DMS53 (cell line): ENCODE measurements at regions not wholly inside any gene's neighbourhood (a gene's known extent, or its start where the extent isn't known, plus 50 kb on each side); places are given as distances from the start of the nearest gene placed in this dataset.

ENCODE experiments used
- DNase-seq: peaks from one replicate; lab custom pipeline; 2025; lab: John Stamatoyannopoulos, UW

DNA sequence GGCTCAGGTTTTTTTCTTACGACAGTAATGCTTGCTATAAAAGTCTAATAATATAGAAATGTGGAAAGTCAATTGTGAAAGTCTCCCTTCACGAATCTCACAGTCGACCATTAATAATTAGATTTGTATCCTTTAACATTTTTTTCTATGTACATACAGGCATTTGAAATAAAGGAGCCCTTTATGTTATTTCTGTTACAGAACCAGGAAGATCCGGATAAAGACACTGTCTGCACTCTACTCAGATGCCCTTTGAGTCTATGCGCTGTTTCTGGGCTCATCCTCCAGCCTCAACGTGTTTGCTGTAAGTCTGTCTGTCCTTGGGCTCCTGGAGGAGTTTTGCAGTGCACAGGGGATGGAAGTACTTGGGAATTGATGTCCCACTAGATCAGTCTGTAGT lies 212.2 kb upstream of the ATP2B1 start:
- no peak for DNase-seq

DNA sequence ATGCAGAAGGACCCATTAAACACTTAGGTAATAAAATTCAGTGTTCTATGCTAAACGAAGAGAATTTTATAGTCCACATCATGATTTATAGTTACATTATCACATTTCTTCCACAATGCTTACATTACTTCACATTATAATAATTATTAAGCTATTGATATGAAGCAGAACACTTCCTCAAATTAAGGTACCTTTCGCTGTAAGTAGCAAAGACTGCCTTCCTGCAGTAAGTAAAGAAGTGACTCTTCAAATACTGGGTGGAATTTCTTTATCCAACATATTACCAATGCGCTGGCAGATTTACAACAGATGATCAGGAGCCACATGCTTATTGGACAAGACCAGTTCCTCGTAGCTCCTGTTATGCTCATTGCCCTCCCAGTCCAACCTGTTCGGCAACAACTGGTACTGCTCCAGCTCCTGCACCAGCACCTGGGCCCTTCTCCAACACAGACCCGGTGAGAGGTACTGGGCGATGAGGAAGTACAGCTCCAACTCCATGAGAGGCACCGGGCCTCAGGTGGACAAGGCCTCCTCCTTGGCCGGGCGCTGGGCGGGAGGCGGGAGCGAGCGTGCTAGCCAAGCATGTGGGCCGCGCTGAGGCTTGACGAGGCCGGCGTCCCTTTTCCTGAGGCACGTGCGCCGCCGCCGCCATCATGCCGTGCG lies 210.7 kb upstream of the ATP2B1 start:
- peak; percentile 100 for DNase-seq

DNA sequence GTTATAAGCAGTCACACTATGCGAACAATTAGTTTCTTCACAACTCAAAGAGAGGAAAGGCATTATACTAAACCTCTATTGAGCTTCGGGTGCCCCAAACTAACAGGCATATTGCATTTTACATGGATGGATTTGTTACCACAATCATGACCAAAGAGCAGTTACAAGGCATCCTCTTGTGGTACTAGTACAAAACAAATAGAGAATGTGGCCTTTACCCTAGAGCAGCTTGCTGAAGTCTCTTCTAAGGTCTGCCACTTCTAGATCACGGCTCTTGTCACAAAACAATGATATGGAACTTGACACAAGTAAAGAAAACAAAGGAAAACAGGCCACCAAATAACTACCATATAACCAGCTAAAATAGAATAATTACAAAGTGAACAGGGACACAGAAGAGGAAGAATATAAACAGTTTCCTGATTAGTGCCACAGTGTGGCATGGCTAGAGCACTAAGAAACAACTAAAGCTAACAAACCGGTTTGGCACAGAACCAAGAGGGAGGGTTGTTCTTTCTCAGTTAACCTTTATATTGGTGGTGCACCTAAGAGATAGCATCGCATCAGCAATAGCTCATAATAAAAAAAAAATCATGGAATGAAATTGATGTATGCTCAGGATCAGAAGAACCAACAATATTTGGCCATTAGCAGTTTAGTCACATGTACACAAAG lies 209.7 kb upstream of the ATP2B1 start:
- peak; percentile 94 for DNase-seq

DNA sequence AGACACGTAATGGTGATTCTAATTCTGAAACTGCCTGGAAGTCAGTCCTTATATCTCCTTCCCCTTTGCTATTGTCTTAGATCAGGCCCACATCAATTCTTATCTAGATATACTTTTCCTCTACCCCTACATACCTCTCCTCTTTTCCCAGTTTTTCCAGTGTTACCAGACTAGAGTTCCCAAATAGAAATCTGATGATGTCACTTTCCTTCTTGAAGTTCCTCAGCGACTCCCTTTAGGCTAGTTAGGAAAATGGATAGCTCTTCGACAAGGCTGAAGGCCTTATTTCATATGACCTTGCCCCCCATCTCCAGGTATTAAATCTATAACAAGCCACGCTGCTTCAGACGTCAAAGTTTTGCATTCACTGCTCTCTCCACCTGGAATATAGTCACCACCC lies 201.1 kb upstream of the ATP2B1 start:
- DNase-seq: no peak

DNA sequence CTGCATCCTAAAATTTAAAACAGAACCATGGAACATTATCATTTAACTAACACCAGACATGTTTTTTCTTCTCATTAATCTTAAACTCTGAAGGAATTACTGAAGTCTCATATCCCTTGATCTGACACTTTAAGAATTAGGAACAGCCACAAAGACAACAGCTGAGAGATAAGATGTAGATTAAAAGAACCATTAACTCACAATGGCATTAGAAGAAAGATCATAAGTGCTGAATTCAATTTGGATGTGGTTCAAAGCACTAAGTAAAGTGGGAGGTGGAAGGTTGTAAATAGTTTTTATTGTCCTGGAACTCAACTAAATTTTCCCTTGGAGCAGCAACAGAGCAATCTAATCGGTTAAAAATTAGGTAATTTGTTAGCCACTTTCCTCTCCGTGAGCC lies 199.0 kb upstream of the ATP2B1 start:
- no peak for DNase-seq

DNA sequence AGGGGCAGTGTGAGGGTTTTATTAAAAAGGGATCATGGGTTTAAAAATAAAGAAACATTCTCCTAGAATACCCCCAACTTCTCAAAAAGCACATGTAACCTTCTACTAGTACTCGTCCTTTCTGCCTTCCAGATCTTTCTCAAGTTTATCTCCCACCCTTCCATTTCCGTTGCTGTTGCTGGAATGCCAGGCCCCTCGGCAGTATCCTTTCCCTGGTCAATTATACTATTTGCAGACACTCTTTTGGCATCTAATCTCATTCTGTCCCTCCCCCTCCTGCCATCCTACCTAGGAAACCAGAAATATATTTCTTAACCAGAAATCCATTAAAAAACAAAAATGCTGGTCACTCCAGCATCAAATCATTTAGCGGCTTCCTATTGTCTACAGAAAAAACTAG lies 198.2 kb upstream of the ATP2B1 start:
- no peak for DNase-seq

DNA sequence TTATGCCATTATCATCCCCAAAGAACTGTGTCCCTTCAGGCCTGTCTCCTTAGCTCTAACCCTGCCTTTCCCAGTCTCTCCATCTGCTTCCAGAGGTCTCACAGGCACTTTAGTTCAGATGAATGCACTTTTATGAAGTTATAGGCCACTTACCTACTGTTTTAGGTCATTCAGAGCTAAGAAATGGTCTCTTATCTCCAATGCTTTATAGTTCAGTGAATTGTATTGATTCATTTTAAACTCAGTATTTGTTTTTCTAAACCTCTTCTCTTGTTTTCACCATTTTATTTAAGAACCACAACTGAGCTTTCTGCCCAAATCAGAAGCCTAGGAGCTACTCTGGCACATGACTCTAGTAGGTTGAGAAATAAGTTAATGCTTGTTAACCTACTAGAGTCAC lies 197.5 kb upstream of the ATP2B1 start:
- no peak for DNase-seq

DNA sequence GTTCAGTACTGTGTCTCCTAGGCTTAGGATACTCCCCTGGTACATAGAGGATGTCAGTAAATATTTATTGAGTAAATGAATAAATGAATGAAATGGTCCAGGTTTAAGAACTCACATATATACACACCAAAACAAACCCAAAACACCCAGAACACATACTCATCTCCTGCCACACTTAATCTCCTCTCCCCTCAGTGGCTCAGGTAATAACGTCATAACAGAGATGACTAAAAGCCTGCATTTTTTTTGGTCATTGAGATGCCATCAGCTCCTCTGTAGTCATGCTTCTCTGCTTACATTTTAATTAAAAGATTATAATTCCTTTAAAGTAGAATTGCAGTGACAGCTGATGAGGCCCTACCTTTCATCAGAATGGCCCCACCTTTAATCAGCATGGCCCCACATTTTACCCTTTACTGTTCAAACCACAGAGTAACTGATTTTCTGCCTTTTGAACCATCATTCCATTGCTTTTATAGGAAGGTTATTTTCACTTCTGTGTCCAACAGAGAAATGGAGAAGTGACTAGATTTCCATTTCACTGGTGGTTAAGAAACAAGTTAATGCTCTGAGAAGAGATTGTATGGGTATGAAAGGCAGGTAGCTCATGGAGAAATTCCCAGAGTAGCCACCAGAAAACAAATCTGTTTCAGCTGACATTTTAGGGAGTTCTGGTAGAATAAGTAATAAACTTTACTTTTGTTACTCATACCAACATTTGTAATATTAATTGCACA lies 193.4 kb upstream of the ATP2B1 start:
- no peak for DNase-seq

DNA sequence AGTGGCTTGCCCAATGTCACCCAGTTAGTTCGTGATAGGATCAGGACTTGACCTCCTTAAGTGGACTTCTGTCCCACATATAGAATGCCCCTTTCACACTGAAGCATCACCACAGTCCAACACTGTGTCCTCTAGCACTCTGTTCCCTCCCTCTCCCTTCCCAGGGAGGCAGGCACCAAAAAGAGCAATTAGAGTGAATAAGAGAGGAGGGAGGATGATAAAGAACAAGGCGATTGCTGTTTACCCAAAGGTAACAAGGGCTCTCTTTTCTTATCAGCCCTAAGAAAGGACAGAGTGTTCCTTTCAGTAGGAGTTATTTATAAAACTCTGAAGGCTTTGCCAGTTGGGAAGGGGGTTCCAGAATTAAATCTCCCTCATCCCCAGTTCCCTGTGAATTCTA lies 192.7 kb upstream of the ATP2B1 start:
- no peak for DNase-seq

DNA sequence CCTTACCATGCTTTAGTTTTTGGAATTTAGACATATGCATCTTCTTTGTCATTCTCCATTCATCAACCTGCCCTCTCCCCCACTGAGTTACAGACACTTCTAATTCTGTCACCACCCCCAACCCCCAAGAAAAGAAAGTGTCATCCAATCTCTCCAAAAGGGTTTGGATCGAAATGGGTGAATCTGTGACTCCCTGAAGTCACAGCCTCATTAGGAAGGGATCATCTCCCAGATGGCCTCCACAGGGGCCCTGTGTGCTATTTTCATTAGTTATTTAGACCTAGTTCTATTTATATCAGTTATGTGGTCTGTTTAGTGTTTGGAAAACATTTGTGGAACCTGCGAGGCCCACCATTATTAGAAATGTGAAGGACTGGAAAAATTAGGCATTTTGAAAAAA lies 191.0 kb upstream of the ATP2B1 start:
- DNase-seq: no peak

DNA sequence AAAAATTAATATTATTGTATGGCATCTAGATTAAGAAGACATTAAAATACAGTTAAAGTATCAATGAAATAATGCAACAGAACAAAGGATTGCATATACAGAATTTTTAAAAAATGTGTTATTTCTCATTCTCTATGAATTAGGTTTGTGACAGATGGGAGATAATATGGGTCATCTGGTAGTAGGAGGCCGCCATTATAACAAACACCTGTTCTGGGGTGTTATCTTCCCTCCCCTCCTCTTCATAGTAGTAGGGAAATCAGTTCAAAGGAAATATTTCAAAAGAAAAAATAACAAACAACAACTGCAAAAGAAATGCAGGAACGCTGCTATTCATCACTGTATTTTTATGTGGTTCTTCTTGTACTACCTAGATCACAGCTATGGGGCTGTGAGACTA lies 187.0 kb upstream of the ATP2B1 start:
- DNase-seq: no peak

DNA sequence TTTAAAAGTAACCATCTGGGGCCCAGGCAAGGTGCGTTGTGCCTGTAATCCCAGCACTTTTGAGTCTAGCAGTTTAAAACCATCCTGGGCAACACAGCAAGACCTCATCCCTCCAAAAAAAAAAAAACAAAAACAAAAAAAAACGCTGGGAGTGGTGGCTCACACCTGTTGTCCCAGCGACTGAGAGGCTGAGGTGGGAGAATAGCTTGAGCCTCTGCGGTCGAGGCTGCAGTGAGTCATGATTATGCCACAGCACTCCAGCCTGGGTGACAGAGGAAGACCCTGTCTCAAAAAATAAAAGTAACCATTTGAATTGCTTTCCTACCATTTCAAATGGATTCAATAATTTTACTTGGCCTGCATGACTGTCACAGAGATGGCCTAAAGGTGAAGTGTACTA lies 186.5 kb upstream of the ATP2B1 start:
- no peak for DNase-seq

DNA sequence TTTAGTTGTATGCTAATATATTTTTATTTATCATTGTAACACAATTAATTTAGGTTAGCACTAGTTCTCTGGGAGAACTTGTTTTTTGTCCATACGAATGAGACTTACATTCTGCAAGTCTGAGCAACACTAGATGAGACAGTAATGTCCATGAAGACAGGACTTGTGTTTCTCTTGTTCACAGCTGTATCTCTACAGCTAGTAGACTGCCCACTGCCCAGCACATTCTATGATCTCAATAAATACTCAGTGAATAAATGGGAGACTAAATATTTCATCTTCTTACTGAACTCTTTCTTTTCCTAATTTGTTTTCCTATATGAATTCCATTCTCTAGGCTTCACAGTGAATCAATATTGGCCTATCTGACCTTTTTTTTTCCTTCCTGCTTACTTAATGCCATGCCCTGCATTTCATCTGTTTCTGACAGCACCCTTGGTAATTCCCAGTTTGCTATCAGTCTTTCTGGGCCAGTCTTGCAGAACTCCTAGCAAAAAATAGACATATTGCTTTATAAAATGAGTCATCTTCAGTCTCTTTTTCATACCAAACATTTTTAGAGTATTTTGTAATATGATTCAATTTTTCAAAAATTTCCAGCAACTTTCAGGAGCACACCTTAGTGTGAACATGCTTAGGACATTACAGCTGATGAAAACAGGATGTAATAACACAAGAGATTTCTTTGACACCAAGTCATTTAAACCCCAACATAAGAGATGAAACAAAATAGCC lies 185.5 kb upstream of the ATP2B1 start:
- no peak for DNase-seq

DNA sequence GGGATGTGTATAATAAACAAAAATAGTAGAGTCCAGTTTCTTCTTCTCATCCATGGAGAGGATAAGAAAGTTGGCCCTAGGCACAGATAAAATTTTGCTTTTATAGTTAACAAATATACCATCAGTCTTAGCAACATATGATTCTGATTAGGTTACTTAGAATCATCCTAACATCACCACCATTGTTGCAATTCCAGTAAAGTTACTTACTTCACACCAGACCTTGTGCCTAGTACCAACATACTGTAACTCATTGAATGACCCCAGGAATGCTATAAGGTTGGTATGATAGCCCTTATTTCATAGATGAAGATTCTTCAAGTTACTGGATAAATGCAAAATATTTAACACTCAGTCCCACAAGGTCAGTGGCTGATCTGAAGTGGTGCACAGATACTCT lies 183.8 kb upstream of the ATP2B1 start:
- DNase-seq: no peak

DNA sequence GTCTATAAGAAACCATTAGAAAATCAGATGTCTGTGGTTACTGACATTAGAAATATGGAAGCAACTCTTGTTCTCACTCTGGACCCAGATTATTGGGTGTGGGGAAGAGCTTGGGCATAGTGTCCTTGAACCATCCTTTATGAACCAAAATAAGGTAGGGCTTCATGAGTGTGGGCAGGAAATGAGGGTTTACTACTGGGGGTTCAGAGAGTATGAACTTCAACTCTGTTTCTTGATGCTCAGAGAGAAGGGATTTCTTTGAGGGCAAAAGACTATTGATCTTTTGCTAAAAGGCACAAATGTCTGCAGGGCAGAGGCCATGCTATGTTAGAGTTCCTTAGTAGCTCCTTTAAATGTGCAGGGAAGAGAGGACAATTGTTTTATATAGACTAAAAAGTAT lies 183.3 kb upstream of the ATP2B1 start:
- no peak for DNase-seq

DNA sequence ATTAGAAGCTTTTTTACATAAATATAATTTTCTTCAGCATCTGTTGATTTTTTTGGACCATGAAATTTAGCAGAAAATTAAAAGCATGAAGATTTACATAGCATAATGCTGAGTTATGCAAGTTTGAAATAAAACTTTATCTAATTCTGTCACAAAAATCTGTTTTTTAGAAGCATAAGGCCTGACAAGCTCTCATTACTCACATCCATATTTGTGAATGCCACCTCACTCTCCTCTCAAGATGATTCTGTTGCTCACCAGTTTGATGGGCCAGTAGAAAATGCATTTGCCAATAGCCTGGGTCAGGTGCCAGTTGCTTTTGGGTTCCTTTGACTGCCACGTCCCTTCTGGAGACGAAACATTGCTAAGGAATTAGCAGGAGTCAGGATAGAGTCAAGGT lies 181.5 kb upstream of the ATP2B1 start:
- no peak for DNase-seq

DNA sequence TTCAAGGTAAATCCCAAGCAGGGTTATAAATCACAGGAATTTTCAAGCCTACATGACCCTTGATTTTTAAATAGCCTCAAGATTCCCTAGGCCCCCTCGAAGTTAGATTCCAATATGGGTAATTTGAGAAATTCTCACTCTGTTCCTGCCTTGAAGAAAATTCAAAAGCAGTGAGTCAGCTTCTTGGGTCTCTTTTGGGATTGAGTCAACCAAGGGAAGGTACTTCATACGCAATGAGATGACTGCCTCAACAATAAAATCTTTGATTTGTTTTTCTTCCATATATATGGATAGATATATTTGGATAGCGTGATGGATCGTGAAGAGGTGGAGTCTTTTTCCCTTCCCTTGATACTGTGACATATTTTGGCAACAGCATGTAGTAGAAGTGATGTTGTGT lies 180.4 kb upstream of the ATP2B1 start:
- DNase-seq: no peak

DNA sequence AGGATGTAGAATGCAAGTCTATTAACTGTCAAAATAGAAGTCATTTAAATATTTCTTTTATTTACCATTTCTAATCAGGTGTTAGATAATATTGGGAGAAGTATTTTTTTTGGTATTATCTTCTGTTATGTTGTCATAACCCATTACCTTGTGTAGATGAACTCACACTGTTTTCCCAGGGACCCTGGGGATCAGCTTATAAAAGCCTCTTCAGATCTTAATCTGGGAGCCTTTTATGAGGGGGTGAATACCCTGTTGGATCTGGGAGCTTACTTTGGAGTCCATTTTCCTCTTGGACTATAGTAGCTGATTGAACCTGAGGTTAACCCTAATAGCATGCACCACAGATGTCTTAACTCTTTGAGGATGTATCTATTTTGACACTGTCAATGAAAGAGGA lies 176.3 kb upstream of the ATP2B1 start:
- DNase-seq: no peak

DNA sequence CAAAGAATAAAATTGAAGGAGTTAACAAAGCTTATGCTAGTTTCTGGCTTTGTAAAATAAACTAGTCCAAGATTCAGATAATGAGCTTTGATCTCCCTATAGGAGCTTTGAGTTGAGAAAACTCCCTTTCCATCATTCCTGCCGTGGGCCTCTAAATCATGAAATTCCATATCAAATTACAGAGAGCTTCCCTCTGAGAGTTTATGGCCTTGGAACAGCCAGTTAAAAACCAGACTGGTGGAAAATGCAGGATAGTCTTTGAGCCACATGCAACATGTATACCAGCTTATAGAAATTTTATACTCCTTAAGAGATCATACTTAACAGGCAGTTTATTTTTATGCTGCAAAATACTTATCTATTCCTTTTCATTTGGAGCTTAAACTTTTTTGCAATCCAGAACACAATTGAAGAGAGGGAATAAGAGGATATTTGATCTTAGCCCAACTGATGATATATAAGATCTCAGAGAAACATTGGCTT lies 175.8 kb upstream of the ATP2B1 start:
- DNase-seq: no peak

DNA sequence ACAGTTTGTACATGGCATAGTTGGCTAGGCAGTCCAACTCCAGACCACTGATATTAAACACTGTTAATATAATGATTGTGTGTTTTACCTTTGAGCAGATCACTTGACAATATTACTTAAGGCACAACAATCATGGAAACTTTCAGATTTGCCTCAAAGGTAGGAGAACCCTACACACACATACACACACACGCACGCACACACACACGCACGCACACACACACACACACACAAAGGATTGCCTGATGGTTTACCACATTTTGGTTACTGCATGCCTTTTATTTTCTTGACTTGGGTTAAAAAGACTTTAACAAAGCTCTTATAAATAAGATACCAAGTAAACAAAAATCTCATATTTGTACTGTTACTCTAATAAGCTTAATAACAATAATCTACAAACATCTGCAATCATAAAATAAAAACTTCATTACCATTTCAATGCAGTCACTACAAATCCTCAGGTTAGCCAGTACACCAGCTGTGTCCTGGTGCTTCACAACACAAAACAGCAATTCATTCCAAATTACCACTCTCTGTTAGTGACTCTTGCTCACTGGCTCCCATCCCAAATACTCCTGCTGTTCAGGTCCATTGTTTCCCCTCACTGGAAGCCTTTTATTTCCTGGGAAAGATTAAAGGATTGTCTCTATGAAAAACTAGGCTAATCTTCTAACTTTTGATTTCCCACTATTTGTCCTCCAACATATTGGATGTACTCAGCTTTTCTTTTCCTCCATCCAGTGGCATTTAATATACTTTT lies 175.2 kb upstream of the ATP2B1 start:
- DNase-seq: no peak

DNA sequence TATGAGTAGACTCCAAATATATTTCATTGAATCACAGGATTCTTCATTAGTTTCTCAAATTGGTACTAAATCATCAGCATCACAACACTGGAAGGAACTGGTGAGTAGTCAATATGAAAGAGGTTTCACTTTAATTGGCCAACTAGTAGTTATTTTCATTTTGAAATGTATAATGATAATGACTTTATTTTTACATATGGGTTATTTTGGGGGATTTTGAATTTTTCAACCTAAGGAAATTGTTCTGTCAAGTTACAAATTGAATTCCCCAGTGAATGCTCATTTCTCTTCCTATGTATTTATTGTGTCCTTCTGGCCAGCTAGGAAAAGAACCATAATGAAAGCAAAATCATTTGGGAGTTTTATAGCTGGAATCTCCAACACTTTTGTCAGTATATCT lies 174.2 kb upstream of the ATP2B1 start:
- DNase-seq: no peak

DNA sequence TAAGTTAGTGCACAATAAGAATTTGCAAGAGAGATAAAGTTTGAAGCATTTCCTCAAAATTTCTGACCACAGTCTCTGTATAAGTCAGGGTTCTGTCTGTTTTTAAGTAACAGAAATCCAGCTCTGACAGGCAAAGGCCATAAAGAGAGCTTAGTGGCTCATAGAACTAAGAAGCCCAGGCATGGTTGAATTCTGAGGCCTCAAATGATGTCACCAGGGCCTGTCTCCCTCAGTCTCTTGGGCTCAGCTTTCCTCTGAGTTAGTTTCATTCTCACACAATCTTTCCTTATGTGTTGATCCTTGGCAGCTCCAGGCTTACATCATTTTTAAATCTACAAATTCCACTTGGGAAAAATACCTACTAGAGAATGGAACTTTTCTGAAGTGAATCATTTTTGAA lies 173.4 kb upstream of the ATP2B1 start:
- no peak for DNase-seq
